Stimulated activated CD4-positive, alpha-beta T cell treated with anti-CD3 and anti-CD28 coated beads, Interleukin-1b, Interleukin-23, amount 100 ng/mL, for 48 hours (primary cell): ENCODE measurements at regions not wholly inside any gene's neighbourhood (a gene's known extent, or its start where the extent isn't known, plus 50 kb on each side); places are given as distances from the start of the nearest gene placed in this dataset.
"Not testable (repeated sequence)": the region's sequence is repeated elsewhere in the genome, so short reads cannot be mapped to it uniquely, and the experiment has no call there.

Experiments used
- DNase-seq: peaks from one replicate; pipeline ENCODE4 v3.0.0-alpha.2; 2020

DNA sequence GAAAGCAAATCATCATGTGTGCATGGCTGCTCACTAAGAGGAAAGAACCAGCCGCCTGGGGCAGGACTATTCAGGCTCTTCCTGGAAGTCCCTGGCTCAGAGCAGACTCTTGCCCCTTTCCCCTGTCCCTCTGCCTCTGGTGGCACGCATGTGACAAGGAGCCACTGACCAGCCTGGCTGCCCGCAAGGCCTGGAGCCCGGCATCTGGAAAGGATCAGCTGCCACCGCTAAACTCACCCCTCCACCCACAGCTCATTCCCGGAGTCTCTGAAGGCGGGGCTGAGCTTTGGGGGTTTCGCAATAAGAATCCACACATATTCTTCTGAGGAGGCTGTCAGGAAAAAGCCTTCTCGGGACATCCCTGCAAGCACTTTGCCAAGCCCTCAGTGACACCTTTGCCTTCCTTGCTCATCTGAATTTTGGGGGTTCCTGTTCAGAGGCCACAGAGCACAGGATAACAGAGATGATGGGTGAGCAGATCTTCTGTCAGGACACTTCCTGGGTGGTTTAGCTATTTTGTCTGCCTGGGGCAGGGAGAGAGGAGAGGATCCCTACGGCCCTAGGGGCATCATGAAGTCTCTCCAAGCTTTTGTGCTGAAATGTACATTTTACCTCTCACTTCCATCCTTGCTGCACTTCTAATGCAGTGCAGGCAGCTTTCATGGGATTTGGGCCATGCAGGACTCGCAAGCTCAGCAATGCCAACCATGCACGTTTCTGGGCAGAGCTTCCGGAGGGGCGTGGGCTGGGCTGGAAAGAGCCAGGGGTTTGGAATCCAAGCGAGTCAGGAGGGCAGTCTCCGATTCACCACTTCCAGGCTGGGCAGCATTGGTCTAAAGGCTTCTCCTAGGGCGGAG, 124.8 kb upstream of the MAP1LC3B2 start:
- DNase-seq, result no peak

DNA sequence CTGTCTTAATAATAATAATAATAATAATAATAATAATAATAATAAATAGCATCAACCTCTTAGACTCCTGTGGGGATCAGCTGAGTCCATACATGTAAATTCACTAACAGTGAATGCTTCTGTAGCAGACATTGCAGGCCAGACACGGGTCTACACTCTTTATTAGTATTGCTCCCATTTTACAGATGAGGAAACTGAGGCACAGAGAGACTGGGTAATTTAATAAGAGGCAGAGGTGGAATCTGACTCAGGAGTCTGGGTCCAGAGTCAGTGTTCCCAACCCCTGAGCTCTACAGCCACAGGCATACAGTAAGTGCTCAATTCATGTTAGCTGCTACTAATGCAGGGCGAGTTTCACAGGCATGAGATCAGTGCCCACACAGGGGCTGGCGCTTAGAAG, 123.2 kb upstream of the MAP1LC3B2 start:
- no peak for DNase-seq

DNA sequence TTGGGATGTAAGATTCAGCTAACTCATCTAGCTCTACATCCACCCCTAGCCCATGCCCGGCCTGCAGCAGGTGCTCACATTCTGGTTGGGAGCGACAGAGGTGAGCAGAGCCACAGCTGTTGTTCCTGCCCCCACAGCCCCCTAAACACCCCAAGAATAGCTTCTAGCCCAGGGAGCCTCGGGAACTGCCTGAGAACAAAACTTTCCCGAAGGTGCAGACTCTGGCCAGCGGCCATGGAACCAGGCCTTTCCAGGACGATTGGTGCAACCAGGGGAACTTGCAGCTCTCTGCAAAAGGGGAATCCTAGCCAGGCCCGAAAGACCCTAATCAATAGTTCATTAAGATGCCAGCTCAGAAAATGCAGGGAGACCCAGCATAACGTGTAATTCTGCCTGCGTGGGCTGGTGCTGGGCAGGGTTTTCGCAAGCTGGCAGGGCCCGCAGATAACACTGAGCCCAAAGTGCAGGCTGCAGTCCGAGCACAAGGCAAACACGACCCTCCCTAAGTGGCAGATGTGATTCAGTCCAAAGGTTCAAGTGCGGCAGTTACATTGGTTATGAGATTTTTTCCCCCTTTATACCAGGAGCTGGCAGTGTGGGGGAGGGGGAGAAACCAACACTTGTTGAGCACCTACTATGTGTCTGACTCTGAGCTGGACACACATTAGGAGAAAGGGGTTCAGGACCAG, 122.5 kb upstream of the MAP1LC3B2 start:
- DNase-seq, result no peak

DNA sequence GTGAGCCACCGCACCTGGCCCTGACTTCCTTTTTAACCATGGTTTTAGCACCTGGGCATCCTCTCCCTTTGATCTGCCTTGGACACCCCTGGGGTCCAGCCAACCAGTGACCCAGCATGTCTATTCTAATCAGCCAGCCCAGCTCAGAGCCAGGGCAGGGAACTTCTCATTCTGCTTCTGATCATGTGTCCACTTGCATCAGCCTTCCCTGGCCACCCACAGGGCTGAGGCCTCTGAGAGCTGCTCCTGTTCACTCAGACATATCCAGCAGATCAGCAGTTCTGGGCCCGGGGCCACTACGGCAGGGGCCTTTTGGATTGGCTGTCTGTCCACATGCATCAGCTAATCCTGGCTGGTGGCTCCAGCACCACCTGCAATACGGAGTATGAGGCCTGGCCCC, 117.9 kb upstream of the MAP1LC3B2 start:
- DNase-seq, result no peak

DNA sequence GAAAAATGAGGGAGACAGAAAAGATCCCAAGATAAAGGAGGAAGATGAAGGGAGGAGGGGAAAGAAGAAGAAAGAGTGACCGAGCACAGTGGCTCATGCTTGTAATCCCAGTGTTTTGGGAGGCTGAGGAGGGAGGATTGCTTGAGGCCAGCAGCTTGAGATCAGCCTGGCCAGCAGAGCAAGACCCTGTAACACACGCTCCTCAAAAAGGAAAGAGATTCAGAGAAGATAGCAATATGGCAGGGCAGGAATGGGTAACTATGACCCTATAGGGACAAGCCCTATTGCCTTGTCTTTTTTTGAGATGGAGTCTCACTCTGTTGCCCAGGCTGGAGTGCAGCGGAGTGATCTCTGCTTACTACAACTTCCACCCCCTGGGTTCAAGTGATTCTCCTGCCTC, 116.9 kb upstream of the MAP1LC3B2 start:
- no peak for DNase-seq

DNA sequence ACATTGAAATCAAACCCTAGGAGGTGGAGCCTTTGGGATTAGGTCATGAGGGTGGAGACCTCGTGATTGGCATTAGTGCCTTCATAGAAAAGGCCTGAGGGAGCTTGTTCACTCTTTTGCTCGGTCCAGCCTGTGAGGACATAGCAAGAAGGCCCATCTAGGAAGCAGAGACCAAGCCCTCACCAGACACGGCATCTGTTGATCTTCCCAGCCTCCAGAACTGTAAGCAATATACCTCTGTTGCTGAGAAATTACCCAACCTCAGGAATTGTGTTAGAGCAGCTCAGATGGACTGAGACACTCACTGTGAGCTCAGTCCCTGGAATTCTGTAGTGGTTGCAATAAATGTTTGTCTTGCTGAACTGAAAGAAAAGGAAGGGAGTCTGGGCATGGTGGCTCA, 116.2 kb upstream of the MAP1LC3B2 start:
- no peak for DNase-seq

DNA sequence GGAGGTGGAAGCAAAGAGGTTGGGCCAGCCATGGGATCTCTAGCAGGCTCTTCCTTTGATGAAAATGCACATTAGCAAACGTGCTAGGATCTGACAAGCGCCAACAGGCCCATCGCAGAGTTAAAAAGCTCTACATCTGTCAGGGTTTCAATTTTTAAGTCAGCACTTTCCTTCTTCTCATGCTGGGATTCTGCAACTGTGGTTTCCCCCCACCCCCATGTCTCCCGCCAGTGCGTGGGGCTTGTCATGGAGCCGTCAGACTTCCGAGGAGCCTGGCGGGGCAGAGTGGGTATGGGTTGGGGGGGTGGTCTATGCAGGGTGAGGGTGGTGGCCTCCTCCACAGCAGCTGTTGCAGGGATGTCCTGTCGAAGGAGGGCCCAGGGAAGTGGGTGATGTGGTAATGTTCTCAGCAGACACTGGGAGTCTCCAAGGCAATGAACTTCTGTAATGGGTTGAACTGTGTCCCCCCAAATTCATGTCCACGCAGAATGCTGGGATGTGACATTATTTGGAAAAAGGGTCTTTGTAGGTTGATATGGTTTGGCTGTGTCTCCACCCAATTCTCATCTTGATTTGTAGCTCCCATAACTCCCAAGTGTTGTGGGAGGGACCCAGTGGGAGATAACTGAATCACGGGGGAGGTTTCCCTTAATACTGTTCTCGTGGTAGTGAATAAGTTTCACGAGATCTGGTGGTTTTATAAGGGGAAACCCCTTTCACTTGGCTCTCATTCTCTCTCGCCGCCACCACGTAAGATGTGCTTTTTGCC, 115.2 kb upstream of the MAP1LC3B2 start:
- peak; percentile 27 for DNase-seq

DNA sequence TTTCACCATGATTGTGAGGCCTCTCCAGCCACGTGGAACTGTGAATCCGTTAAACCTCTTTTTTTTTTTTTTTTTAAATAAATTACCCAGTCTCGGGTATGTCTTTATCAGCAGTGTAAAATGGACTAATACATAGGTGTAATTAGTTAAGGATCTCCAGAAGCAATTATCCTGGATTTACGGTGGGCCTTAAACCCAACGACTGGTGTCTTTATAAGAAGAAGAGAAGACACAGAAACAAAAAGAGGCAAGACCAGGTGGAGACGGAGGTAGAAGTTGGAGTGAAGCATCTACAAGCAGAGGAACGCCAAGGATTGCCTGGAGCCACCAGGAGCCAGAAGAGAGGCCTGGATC, 114.6 kb upstream of the MAP1LC3B2 start:
- no peak for DNase-seq

DNA sequence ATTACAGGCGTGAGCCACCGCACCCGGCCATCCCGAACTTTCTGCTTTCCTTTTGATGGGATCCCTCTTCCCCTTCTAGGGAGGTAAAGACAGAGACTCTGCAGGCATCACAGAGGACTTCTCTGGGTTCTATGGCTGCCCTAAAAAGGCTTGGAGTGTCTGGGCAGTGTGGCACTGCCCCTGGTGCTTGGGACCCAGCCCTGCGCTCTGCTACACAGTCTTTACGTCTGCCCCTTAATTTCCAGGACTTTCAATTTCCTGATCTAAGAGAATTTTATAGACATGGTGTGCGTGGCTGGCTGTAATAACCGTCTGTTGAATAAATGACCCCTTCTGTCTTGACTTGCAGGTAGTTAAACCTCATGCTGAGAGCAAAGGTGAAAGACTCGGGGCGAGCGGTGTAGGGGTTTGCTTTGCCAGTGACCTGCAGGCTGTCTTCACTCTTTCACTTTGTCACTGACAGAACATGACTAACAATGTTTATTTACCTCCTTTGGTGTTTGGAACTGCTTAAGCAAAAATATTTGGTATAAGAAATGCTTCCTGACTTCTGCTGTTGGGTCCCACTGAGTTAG, 110.9 kb upstream of the MAP1LC3B2 start:
- DNase-seq, result no peak

DNA sequence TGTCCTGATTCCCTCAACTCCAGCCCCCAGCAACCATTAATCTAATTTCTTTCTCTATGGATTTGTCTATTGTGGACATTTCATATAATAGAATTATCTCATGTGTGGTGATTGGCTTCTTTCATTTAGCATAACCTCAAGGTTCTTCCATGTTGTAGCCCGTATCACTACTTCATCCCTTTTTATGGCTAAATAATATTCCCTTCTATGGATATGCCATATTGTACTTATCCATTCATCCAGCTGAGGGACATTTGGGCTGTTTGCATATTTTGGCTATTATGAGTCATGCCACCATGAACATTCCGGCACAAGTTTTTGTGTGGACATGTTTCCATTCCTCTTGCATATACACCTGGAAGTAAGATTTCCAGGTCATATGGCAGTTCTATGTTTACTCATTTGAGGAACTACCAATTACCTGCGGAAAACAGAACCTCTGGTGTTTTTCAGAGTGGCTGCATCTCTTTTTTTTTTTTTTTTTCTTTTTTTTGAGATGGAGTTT, 108.7 kb upstream of the MAP1LC3B2 start:
- DNase-seq, result no peak

DNA sequence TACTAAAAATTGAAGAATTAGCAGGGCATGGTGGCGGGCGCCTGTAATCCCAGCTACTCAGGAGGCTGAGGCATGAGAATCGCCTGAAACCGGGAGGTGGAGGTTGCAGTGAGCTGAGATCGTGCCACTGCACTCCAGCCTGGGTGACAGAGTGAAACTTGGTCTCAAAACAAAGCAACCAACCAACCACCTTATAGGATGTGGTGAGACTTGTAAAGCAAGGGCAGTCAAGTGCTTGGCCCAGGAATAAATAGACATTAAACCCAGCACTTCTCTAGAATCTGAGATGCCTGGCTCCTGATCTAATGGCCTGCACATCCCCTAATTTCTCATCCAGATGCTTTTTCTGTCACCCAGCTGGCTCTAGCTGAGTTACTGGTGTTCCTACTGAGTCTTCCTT, 106.2 kb upstream of the MAP1LC3B2 start:
- DNase-seq, result not testable (repeated sequence)

DNA sequence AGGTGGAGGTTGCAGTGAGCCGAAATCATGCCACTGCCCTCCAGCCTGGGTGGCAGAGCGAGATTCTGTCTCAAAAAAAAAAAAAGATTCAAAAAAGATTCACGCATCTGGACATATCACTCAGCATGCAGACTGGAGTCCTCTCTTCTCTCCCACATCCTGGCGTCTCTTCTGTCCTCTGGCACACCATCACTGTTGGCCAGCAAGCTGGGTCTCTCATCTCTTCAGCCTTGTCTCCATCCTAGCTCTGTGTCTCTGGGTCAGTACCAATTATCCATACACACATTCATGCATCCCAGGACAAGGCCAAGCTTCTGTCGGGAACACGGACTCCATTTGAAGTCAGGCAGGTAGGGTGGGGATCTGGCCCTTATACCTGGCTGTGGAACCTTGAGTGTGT, 105.5 kb upstream of the MAP1LC3B2 start:
- no peak for DNase-seq

DNA sequence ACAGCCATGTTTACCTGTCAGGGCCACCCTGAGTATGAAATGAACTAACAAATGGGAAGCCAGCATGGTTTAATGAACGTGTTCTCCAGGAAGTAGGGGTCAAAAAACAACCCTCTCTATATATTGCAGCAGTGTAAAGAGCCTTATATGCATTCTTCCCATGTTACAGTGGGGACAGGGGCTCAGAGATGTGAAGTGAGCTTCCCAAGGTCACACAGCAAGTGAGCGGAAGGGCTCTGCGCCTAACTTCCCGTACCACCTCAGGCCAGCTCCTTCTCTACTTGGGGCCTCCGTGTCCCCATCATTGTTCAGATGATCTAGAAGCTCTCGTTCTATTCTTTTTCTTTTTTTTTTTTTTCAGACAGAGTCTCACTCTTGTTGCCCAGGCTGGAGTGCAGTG, 105.1 kb upstream of the MAP1LC3B2 start:
- DNase-seq, result no peak

DNA sequence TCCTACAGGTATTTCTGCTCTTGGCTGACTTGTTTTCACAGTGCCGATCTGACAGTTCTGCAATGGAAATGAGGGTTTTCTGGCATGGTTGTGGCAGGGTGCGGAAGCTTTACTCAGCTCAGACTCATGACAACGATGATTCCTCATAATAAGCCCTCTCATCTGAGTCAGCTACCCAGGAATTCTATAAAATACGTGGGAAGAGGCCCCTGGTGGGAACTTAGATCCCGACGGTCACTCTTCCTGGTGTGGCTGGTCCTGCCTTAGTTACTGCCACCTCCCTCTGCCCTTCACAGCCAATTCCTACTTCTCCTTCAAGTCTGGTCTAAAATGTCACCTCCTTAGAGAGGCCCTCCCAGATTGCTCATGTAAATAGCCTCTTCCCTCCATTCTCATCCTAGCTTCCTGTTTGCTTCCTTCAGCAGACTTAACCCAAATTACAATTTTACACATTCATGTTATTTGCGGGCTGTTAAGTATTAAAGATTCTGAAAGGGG, 104.2 kb upstream of the MAP1LC3B2 start:
- no peak for DNase-seq

DNA sequence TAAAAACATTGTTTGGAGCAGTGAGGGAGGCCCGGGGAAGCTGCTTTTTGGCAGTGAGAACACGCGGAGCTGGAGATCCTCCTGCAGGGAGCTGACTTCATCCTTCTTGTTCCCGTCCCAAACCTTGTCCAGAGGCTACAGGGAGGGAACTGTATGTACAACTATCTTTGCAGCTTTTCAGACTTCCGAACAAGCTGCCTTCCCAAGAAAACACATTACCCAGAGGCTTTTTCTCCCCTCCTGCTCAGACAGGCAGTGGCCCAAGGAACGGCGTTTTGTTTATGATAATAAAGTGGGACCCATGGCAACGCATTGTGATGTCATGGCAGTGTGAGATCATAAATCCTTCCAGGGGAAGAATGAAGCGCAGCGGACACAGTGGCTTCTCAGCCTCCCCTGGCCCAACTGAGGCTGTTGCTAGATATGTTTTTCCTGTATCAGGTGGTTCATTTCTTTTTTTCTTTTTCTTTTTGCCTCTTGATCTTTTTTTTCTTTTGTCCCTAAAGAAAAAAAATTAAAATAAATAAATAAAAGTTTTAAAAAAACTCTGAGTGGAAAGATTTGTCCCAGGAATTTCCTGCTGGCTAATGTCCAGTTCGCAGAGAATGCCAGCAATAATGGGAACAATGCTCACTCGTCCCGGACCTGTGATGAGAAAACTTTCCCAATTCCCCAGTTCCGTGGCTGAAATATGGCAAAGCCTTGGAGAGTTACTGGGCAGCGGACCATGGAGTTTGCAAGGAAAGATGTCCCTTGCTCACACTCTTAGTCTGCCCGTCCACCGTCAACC, 103.4 kb upstream of the MAP1LC3B2 start:
- DNase-seq, result no peak

DNA sequence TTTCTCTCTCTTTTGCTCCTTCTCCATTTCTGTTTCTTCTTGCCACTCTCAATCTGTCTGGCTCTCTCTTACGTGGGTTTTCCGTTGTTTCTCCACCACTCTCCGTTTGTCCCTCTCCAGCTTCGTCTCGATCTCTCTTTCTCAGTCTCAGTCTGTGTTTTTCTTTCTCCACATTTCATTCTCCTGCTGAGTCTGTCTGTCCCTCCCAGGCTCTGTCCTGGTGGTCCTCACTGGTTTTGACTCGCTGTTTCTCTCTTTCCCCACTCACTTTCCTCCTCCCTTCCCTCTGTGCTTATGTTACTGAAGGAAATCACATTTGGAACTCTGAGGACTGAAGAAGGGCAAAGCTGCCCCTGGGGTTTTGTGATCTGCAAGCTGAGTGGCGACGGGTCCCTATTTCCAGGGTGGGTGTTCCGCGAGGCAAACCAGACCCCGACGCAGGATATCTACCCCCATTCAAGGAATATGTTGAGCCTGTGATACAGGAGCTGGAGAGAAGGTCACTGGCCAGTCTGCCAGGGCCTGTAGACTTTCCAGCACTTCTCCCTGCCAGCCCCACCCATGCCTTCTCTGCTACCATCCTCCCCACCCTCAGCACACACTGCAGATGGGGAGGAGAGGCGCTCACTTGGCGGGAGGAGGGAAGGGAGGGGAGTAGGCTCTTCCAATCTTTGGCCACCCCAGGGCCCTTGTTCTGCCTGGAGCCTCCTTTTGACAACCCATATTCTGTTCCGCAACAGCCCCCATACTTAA, 102.7 kb upstream of the MAP1LC3B2 start:
- DNase-seq, result no peak

DNA sequence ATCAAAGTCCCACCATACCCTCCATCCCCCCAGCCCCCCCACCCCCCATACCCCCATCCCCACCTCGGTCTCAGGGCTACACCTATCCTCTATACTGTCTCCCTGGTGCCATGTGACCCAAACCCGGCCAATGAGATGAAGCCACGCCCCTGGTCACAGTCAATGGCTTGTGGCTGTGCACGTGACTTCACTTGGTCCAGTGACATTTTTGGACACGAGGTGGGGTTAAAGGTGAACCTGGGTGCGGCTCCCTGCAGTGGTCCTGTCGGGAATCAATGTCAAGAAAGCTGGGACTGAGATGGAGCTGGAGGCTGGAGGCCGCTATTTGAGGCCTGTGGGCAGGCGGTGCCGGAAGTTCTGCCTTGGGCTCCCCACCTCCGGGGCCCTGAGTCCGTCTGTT, 100.7 kb upstream of the MAP1LC3B2 start:
- DNase-seq, result no peak

DNA sequence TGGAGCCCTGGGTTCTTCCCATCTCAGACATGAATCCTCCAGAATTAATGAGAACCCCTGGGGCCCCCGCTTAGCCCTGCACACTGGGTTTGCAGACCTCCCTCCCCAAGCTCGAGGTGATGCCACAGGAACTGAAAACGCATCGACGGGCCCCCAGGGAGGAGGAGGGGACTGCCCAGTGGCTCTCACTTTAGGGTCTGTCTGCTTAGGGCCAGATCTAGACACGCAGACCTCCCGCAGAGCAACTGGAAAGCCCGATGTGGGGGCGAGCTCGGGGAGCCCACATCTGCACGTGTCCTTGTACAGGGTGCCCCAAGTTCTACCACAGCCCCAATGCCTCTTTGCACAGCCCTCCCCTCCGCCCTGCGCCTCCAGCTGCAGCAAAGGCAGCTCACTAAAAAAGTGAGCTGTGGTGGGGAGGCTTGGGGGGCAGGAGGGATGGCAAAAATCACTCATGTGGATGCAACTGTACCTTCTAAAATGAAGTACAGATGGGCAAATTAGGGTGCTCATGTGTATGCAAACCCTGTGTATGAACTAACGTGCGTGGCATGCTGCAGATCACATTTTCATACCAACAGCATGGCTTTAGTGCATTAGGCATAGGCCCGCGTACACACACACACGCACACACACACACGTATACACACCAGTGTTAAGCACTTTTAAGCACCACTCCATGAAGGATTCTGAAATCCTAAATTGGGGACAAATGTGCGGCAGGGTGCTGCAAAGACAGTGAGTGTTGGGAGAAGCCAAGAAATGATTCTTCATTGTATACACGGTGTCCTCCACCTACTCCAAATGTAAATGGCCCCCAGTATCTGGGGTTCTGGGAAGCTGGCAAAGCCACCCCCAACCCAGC, 99.9 kb upstream of the MAP1LC3B2 start:
- DNase-seq, result no peak

DNA sequence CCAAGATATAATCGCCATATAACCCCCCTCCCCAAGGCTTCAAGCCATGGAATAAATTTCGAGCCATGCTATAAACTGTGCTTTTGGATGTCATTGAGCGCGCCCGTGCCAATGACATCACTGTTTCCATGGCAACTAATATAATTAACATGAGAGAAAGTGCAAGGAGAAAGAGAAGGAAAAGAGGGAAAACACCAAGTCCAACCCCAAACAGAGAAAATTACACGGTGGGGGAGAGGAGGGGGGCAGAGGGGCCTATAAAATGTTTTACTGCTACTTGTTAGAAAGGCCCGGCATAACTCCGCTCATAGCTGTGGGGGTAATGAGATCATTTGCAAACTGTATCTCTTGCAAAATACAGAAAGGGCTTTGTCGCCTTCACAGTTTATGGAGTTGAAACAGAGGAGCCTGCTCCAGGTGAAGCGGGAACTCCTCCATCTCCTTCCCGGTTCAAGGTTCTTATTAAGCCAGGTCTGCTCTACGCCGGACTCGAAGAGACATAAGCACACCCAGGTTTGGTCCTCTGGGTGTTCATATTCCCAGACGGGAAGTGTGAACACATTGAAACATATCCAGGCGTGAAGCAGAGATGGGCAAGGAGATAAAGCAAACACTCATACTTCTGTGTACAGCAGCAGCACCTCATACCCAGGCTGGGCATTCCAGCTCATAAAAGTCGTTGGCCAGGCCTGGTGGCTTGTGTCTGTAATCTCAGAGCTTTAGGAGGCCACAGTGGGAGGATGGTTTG, 99.1 kb upstream of the MAP1LC3B2 start:
- no peak for DNase-seq

DNA sequence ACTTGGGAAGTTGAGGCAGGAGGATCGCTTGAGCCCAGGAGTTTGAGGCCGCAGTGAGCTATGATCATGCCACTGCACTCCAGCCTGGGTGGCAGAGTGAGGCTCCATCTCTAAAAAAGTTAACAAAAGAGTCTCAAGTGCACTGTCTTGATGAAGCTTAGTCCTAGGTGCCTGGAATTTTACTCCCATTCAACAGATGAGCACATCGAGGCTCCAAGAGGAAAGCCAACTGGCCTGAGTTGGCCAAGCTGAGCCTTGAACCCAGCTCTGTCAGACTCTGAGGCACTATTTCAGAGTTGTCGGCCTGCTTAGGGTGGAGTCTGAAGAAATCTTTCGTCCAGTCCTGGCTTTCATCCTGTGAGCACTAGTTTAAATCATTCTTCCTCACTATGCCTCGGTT, 98.1 kb upstream of the MAP1LC3B2 start:
- DNase-seq, result no peak
